ENCODE measurements at regions not wholly inside any gene's neighbourhood (a gene's known extent, or its start where the extent isn't known, plus 50 kb on each side); places are given as distances from the start of the nearest gene placed in this dataset.

- no peak for DNase-seq
Observed at GRCh38 chr10:2128991-2129390, 391.7 kb upstream of the ADARB2 start.

GRCh38 chr10:2124135-2124534 is 386.8 kb upstream of the ADARB2 start:
- no peak for DNase-seq

- DNase-seq, result no peak
Observed at GRCh38 chr10:2122431-2123124, 385.3 kb upstream of the ADARB2 start.

GRCh38 chr10:2121929-2122328 is 384.6 kb upstream of the ADARB2 start:
- no peak for DNase-seq

GRCh38 chr10:2121315-2121714 is 384.0 kb upstream of the ADARB2 start:
- no peak for DNase-seq

GRCh38 chr10:2120746-2121145 is 383.4 kb upstream of the ADARB2 start:
- DNase-seq, result no peak

- DNase-seq, result no peak
Observed at GRCh38 chr10:2119316-2119715, 382.0 kb upstream of the ADARB2 start.

- no peak for DNase-seq
Observed at GRCh38 chr10:2118201-2118600, 380.9 kb upstream of the ADARB2 start.

GRCh38 chr10:2117641-2118040 is 380.3 kb upstream of the ADARB2 start:
- no peak for DNase-seq

GRCh38 chr10:2111965-2112364 is 374.6 kb upstream of the ADARB2 start:
- no peak for DNase-seq

GRCh38 chr10:2108496-2108895 is 371.2 kb upstream of the ADARB2 start:
- no peak for DNase-seq

GRCh38 chr10:2106641-2107040 is 369.3 kb upstream of the ADARB2 start:
- DNase-seq, result no peak

- DNase-seq, result no peak
Observed at GRCh38 chr10:2099321-2099720, 362.0 kb upstream of the ADARB2 start.

GRCh38 chr10:2097937-2098336 is 360.6 kb upstream of the ADARB2 start:
- no peak for DNase-seq

GRCh38 chr10:2094171-2094570 is 356.8 kb upstream of the ADARB2 start:
- DNase-seq, result no peak

- DNase-seq, result no peak
Observed at GRCh38 chr10:2083591-2083990, 346.3 kb upstream of the ADARB2 start.

GRCh38 chr10:2081501-2081900 is 344.2 kb upstream of the ADARB2 start:
- no peak for DNase-seq

GRCh38 chr10:2079603-2080078 is 342.3 kb upstream of the ADARB2 start:
- DNase-seq, result no peak

GRCh38 chr10:2077231-2077630 is 339.9 kb upstream of the ADARB2 start:
- DNase-seq, result no peak

- DNase-seq, result no peak
Observed at GRCh38 chr10:2076528-2076927, 339.2 kb upstream of the ADARB2 start.

GRCh38 chr10:2067015-2067414 is 329.7 kb upstream of the ADARB2 start:
- DNase-seq, result no peak

- no peak for DNase-seq
Observed at GRCh38 chr10:2054728-2055127, 317.4 kb upstream of the ADARB2 start.

- no peak for DNase-seq
Observed at GRCh38 chr10:2053805-2054204, 316.5 kb upstream of the ADARB2 start.

- DNase-seq, result no peak
Observed at GRCh38 chr10:2051108-2051507, 313.8 kb upstream of the ADARB2 start.

- DNase-seq, result no peak
Observed at GRCh38 chr10:2049560-2049959, 312.2 kb upstream of the ADARB2 start.

Data from stimulated activated CD4-positive, alpha-beta T cell treated with anti-CD3 and anti-CD28 coated beads, Interleukin-4, amount 100 ng/mL, for 4 hours (primary cell).